ENCODE measurements at regions not wholly inside any gene's neighbourhood (a gene's known extent, or its start where the extent isn't known, plus 50 kb on each side); places are given as distances from the start of the nearest gene placed in this dataset.

- no peak for FAIRE-seq
- H3K27ac ChIP-seq (ENCODE audit: low read depth in 2 of 2, low read length in 2 of 2), result no peak overlapping the region
- no peak for DNase-seq
- no peaks in the 10 kb centered on the region for H3K27me3 ChIP-seq (ENCODE audit: control insufficient read depth, insufficient read depth, low read length)
- H3K36me3 ChIP-seq (ENCODE audit: control insufficient read depth in 2 of 3, insufficient read depth in 3 of 3, low read length in 3 of 3), result no peaks in the 10 kb centered on the region
- TF ChIP-seq CTCF (IDR thresholded peaks at IDR 0.05; ENCODE audit: borderline replicate concordance, extremely low read depth, insufficient read depth), result no peak
- H3K9ac ChIP-seq (ENCODE audit: low read length in 3 of 3), result no peak overlapping the region
- no peaks in the 10 kb centered on the region for H3K4me1 ChIP-seq (ENCODE audit: control insufficient read depth in 2 of 3, insufficient read depth in 2 of 3, low read depth in 1 of 3, low read length in 3 of 3)
- intact Hi-C loops (cut with DNase I), result no loop called here
- H3K4me3 ChIP-seq (ENCODE audit: low read length in 3 of 3), result no peak overlapping the region
- H3K9me3 ChIP-seq (ENCODE audit: control insufficient read depth in 2 of 3, insufficient read depth in 1 of 3, low read length in 3 of 3), result peaks cover 0 to 6% (median 4%) of the 10 kb centered on the region in 3 donors
Measured at GRCh38 chr16:7027401-7027800, 305.2 kb upstream of the RBFOX1 start.

- no peaks in the 10 kb centered on the region for H3K27me3 ChIP-seq (ENCODE audit: control insufficient read depth, insufficient read depth, low read length)
- peaks cover 0 to 6% (median 4%) of the 10 kb centered on the region in 3 donors for H3K9me3 ChIP-seq (ENCODE audit: control insufficient read depth in 2 of 3, insufficient read depth in 1 of 3, low read length in 3 of 3)
- no peak for TF ChIP-seq CTCF (IDR thresholded peaks at IDR 0.05; ENCODE audit: borderline replicate concordance, extremely low read depth, insufficient read depth)
- H3K36me3 ChIP-seq (ENCODE audit: control insufficient read depth in 2 of 3, insufficient read depth in 3 of 3, low read length in 3 of 3), result no peaks in the 10 kb centered on the region
- intact Hi-C loops (cut with DNase I), result no loop called here
- FAIRE-seq (no peak), DNase-seq (no peak)
- no peak overlapping the region for H3K9ac ChIP-seq (ENCODE audit: low read length in 3 of 3)
- no peaks in the 10 kb centered on the region for H3K4me1 ChIP-seq (ENCODE audit: control insufficient read depth in 2 of 3, insufficient read depth in 2 of 3, low read depth in 1 of 3, low read length in 3 of 3)
- H3K4me3 ChIP-seq (ENCODE audit: low read length in 3 of 3), result no peak overlapping the region
- no peak overlapping the region for H3K27ac ChIP-seq (ENCODE audit: low read depth in 2 of 2, low read length in 2 of 2)
Measured at GRCh38 chr16:7026639-7027038, 306.0 kb upstream of the RBFOX1 start.

- FAIRE-seq, result no peak
Measured at GRCh38 chr16:7025616-7026190, 306.9 kb upstream of the RBFOX1 start.

More at GRCh38 chr16:7025616-7026190, 306.9 kb upstream of the RBFOX1 start:
- TF ChIP-seq CTCF (IDR thresholded peaks at IDR 0.05; ENCODE audit: borderline replicate concordance, extremely low read depth, insufficient read depth), result peak; percentile 53
- DNase-seq, result peak; percentile 70 to 88 (median 81)
- Histone ChIP-seq H3K27me3 (ENCODE audit: control insufficient read depth, insufficient read depth, low read length) (no peaks in the 10 kb centered on the region), H3K4me1 (ENCODE audit: control insufficient read depth in 2 of 3, insufficient read depth in 2 of 3, low read depth in 1 of 3, low read length in 3 of 3) (no peaks in the 10 kb centered on the region), H3K4me3 (ENCODE audit: low read length in 3 of 3) (no peak overlapping the region), H3K9me3 (ENCODE audit: control insufficient read depth in 2 of 3, insufficient read depth in 1 of 3, low read length in 3 of 3) (peaks cover 0 to 6% (median 4%) of the 10 kb centered on the region in 3 donors), H3K36me3 (ENCODE audit: control insufficient read depth in 2 of 3, insufficient read depth in 3 of 3, low read length in 3 of 3) (no peaks in the 10 kb centered on the region), H3K9ac (ENCODE audit: low read length in 3 of 3) (no peak overlapping the region), H3K27ac (ENCODE audit: low read depth in 2 of 2, low read length in 2 of 2) (no peak overlapping the region)
- intact Hi-C loops (cut with DNase I), result no loop called here
